IMR-90 (cell line): ENCODE measurements at regions not wholly inside any gene's neighbourhood (a gene's known extent, or its start where the extent isn't known, plus 50 kb on each side); places are given as distances from the start of the nearest gene placed in this dataset.

Experiments
- MXI1 ChIP-seq: IDR thresholded peaks from 2 replicates; pipeline ENCODE4 v1.6.1; 2012; ENCODE audit warnings: low read depth, mild to moderate bottlenecking, low read length, moderate library complexity, borderline replicate concordance
- TF ChIP-seq, protein P1 (sequence below): conservative IDR thresholded peaks from 2 replicates; pipeline ENCODE4 v1.5.1; 2012; ENCODE audit warnings: mild to moderate bottlenecking, low read depth, low read length, improper control_type of control experiment

DNA sequence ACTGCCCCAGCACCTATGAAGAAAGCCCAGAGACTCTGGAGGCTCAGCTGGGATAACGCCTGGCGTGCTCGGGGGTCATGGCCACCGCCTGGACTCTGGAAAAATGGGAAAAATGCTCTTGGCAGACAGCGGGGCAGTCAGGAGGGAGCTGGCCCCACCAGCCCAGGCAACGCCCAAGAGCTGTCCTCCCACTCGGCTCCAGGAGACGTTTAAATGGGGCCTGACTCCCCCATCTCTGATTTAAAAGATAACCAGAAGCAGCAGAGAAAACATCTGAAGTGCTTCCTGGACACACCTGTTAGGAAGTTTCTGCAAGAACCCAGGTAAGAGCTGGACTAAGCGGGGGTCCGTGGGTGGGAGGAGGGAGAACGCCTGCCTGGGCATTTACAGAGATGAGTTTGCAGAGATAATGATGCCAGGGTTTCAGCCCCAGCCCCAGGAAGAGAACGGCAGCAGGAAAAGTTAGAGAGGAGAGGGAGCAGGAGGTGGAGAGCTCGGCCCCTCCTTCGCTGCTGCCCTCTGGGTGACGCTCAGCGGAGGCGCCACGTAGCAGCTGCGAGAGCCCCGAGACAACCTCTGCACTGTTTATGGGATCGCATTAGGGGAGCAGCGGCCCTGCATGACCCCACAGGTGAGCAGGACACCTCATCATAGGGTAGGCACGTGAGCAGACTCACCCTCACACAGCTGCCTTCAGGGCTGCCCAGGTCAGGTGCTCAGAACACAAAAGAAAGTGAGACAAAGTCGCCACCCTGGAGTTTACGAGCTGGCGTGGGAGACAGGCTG lies 83.5 kb upstream of the INSIG1 start:
- TF ChIP-seq, protein P1, sequence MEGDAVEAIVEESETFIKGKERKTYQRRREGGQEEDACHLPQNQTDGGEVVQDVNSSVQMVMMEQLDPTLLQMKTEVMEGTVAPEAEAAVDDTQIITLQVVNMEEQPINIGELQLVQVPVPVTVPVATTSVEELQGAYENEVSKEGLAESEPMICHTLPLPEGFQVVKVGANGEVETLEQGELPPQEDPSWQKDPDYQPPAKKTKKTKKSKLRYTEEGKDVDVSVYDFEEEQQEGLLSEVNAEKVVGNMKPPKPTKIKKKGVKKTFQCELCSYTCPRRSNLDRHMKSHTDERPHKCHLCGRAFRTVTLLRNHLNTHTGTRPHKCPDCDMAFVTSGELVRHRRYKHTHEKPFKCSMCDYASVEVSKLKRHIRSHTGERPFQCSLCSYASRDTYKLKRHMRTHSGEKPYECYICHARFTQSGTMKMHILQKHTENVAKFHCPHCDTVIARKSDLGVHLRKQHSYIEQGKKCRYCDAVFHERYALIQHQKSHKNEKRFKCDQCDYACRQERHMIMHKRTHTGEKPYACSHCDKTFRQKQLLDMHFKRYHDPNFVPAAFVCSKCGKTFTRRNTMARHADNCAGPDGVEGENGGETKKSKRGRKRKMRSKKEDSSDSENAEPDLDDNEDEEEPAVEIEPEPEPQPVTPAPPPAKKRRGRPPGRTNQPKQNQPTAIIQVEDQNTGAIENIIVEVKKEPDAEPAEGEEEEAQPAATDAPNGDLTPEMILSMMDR, result no peak
- TF ChIP-seq MXI1, result no peak
